CD4-positive, alpha-beta T cell treated with Interleukin-10 for 1 hour (primary cell): ENCODE measurements at regions not wholly inside any gene's neighbourhood (a gene's known extent, or its start where the extent isn't known, plus 50 kb on each side); places are given as distances from the start of the nearest gene placed in this dataset.

Source experiments
- DNase-seq: peaks from one replicate; pipeline ENCODE4 v3.0.0-alpha.2; 2020

GRCh38 chr3:55341502-55342031 lies 145.5 kb downstream of the WNT5A start:
- no peak for DNase-seq

- DNase-seq: no peak
Observed at GRCh38 chr3:55339819-55340218, 147.3 kb downstream of the WNT5A start.

DNA sequence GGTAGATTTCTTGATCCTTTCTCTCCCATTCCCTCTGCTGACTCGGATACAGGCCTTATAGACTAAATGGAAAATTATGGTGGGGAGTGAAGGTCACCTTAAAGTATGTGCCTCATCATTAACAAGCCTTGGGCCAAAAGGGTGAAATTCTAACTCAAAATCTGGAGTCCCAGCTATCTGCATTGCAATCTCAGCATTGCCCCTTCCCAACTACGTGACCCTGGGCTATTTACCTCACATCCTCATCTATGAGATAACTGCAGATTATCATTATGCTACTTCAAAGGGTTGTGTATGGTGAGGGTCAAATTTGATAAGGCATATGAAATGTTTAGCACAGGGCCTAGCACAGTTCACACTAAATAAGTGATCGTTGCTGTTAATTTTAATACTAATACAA lies 147.7 kb downstream of the WNT5A start:
- no peak for DNase-seq

DNA sequence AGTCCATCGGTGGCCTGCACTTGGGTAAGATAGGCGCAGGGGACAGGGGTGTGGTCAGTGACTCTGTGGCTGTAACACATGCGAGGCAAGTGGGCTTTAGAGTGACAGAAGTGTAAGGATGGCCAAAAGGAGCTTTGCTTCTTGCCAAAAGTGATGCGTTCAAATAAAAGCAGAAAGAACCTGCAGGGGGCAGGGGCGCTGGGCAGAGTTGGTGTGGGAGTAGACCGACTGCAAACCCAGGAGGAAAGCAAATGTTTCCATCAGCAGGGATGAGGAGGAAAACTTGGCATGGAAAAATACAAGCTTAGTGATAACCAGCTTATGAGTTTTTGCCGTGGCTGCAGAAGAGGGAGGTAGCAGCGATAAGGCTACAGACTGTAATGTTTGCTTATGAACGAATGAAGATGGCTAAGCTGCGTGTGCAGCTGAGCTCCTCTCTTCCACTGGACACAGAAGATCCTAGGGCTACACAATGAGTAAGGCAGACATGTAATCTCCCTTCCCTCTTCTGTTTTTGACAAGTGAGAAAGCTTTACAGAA lies 149.4 kb downstream of the WNT5A start:
- DNase-seq: no peak

DNA sequence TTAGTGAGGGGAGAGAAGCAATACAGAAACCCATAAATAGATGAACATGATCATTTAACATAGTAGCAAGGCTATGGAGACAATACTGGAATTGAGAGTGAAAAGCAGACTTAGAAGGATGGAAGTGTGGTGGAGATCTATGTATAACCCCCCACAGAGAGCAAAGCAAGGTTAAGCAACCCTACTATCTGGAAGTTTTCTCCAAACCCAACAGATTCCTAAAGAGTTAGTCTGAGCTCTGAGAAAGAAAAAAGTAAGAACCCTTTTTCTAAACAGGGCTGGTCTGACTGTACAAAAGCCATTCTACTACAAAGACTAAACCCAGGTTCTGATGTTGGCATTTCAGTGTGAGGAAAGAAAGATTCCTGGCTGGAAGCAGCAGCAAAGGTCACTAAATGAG lies 153.2 kb downstream of the WNT5A start:
- DNase-seq: no peak

- no peak for DNase-seq
Observed at GRCh38 chr3:55333046-55333445, 154.1 kb downstream of the WNT5A start.

DNA sequence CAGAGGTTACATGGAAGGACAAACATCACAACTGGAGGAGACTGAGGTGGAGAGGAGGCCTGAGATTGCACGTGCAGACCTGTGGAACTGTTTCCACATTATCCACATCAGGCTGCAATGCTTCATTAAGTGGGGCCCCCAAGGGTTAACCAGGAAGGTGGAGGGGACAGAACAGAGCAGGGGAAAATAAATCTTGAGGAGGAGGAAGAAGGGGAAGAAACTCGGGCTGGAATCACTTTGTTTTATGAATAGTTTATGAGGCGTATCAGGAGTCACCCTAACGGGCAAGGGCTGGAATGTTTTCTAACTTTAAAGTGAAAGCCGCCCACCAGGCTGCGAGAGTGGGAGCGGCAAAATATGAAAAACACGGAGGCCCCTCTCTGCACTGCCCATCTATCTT lies 154.9 kb downstream of the WNT5A start:
- no peak for DNase-seq

DNA sequence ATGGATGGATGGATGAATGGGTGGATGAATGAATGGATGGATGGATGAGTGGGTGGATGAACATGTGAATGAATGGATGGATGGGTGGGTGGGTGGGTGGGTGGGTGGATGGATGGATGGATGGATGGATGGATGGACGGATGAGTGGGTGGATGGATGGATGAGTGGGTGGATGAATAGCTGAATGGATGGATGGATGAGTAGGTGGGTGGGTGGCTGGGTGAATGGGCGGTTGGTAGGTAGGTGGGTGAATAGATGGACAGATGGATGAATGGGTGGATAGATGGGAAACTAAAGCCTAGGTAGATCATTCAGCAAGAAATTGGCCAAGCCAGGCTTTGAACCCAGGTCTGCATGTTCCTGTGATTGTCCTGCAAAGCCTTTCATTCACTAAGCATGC lies 155.6 kb downstream of the WNT5A start:
- DNase-seq: no peak

DNA sequence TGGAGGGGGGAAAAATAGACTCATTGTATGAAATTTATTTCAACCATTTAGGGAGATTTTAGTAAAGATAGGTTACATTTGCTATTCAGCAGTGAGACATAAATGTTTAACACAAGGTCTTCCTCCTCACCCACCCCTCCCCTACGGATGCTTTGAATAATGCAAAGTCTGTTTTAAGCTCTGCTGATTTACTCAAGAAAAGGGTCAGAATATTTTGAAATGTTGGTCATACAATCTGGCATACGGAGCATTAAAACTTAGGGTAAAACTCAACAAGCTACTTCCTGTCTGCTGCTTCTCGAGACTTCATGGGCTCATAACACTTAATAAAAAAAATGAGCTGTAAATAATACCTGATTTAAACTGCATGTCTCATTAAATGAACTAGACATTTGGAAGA lies 156.3 kb downstream of the WNT5A start:
- no peak for DNase-seq

- no peak for DNase-seq
Observed at GRCh38 chr3:55330355-55330754, 156.8 kb downstream of the WNT5A start.

DNA sequence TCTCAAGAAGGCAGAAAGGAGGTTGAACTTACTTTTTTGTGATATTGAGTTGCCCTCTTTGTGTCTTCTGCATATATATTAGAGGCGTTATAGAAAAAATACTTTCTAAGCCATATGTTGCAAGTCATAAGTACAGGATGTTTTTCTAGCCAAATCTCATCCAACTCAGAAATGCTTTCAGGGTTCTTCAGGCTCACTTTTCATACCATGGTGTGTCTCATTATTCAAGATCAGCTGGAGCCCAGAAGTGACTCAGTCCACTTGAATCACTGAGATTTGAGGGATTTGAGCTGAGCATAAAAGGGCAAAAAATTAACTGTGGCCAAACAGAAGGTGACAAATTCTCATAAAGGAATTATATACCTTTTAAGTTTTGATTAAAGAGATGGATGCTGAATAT lies 157.3 kb downstream of the WNT5A start:
- no peak for DNase-seq

DNA sequence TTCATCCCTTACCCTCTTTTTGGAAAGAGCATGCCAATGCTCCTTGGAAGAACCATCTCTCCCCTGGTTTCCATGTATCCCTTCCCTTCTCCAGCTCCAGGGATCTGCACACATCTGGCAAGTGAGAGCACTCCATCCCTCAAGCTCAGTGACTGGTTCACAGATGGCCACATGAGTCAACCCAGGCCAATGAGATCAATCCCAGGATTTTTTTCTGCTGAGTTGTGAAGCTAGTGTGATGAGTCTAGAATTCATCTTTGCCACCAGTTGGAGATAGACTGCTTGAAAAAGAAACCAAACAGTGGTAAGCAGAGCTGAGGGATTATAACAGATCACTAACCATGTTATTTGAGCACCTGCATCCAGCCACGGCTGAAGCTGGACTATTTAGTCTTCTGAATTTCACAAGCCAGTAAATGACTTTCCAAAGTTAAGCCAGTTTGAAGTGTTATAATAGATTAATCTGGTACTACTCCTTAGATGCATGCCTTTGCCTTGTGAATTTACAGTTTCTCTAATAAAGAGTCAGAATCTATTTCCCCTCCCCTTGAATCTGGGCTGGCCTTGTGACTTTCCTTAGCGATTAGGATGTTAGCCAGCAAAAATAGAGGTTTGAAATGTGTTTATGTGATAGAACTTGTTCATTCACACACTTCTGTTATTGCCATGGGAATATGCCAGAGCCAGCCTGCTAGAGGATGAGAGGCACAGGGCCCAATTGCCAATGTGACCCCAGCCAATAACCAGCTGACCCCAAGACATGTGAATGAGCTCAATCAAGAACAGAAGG lies 159.8 kb downstream of the WNT5A start:
- no peak for DNase-seq

GRCh38 chr3:55322638-55323037 lies 164.5 kb downstream of the WNT5A start:
- no peak for DNase-seq

- no peak for DNase-seq
Observed at GRCh38 chr3:55320928-55321327, 166.2 kb downstream of the WNT5A start.

DNA sequence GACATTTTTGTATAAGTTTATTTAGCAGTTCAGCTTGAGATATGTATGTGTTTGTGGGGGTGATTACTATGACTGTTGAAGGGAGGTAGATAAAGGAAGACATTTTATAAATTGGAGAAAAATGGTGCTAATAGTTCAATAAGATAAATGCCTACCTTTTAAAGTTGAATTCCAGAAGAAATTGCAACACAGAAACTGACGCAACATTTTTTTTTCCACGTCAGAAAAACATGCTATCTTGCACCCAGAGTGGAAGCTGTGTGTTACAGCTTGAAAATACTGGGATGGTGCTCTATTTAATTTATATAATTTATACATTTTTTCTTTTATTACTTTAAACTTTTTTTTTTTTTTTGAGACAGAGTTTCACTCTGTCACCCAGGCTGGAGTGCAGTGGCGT lies 171.7 kb downstream of the WNT5A start:
- DNase-seq: no peak

DNA sequence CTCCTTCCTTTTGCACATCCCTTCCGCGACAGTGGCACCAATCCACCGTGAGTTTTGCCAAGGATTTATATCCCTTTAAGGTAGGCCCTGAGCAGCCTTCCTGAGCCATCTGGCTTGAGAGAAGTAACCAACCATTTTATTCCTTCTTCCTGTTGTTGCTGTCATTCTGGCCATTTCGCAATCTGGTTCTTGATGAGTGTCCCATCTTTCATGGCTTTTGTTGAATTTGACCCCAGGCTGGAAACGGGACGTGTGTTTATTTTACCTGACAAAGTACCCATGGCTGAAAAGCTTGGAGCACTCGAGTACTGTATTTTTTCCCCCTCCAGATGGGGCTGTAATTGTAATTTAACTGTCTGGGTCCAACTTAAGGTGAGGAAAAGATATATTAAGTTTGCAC lies 173.4 kb downstream of the WNT5A start:
- no peak for DNase-seq

DNA sequence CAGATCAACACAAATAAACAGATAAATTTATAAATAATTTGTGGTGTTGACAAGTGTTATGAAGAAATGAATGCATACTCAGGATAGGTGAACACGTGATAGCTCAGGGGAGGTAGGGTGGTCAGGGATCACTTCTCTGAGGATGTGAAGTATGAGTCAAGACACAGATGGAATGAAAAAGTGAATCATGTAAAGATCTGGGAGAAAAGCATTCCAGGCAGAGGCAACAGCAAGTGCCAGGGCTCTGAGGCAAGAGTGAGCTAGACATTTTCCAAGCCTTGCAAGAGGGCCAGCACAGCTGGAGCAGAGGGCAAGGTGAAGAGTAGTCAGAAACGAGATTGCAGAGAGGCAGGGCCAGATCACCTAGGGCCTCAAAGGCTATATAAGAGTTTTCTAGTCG lies 177.8 kb downstream of the WNT5A start:
- DNase-seq: no peak

- no peak for DNase-seq
Observed at GRCh38 chr3:55307622-55308021, 179.5 kb downstream of the WNT5A start.

DNA sequence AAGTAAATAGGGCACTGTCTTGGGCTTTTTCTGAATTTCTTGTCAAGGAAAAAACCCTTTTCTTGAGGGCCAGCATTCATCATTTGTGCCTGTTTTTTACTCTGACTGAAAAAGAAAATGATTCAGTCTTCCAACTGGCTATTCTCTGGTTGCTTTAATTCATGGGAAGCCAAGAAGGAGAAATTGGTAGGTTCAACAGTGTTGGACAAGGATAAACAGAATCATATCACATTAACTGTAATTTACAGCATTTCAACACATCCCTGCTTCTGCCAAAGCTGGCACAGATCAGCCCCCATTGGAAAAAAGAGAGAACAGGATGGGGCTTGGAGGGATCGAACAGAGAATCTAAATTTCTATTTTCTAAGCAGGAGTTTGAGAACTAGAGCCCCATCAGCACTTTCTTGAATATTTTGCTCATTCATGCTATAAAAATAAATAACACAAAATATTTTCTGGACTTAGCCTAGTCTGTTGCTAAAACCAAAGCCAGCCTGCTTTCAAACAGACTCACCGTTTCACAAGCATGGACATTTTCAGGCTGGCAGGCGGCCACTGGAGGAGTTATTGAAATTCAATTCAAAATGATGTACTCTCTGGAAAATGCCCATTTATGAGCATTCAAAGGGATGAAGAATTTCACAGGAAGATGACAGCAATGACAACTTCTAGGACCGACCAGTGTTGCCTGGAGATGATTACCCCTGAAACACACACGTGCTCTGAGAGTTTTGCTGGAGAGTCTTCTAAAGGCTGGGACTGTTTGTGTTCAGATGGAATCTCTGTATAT lies 181.2 kb downstream of the WNT5A start:
- DNase-seq: no peak

GRCh38 chr3:55300701-55301100 lies 186.4 kb downstream of the WNT5A start:
- no peak for DNase-seq

- DNase-seq: no peak
Observed at GRCh38 chr3:55297706-55298105, 189.4 kb downstream of the WNT5A start.

DNA sequence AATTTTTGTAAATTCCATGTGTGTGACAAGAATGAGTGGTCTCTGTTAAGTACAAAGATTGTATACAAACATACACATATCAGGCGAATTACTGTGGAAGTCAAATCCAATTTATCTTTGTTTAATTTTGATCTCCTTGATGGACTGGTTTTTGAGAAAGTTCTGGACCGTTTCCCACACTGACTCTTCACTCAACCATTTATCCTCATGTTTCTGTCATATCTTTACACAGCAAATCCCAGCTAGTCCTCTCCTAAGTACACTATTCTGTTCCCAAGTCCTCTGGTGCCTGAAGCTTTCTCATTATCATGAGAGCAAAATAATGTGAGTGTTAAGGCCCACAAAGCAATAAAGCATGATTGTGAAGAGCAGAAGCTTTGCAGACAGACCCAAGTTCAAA lies 189.9 kb downstream of the WNT5A start:
- DNase-seq: no peak

- no peak for DNase-seq
Observed at GRCh38 chr3:55296791-55297190, 190.3 kb downstream of the WNT5A start.

DNA sequence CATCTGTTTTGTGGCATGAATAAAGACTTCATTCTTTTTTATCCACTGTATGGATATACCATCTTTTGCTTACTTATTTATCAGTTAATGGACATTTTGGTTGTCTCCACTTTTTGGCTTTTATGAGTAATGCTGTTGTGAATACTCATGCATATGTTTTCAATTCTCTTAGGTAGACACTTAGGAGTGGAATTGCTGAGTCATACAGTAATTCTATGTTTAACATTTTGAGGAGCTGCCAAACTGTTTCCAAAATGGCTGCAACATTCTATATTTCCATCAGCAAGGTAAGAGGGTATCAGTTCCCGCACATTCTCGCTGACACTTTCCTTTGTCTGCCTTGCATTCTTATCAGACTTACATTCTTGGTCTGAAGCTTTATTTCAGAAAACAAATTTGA lies 191.1 kb downstream of the WNT5A start:
- DNase-seq: no peak
